GM12865 (cell line): ENCODE measurements at regions not wholly inside any gene's neighbourhood (a gene's known extent, or its start where the extent isn't known, plus 50 kb on each side); places are given as distances from the start of the nearest gene placed in this dataset.
A peak's percentile ranks its signal among the peaks of the same experiment; 100 is the strongest.

ENCODE experiments used
- DNase-seq: peaks from one replicate; pipeline ENCODE4 v3.0.0; 2010; ENCODE audit warnings: low read depth
- H3K4me3 ChIP-seq: 2 replicates; pipeline ENCODE4 v1.5.1; 2011; ENCODE audit warnings: mild to moderate bottlenecking, low read depth, low read length, control low read depth
- CTCF ChIP-seq: IDR thresholded peaks from 2 replicates; pipeline ENCODE4 v1.5.1; 2011; ENCODE audit warnings: low read length, control low read depth, low read depth, inconsistent platforms; ENCODE audit not compliant: insufficient read depth; ENCODE audit errors: missing control alignments

GRCh38 chr6:71529026-71529425 lies 240.4 kb downstream of the OGFRL1 start:
- TF ChIP-seq CTCF, result no peak
- DNase-seq, result no peak
- no peak overlapping the region for H3K4me3 ChIP-seq

DNA sequence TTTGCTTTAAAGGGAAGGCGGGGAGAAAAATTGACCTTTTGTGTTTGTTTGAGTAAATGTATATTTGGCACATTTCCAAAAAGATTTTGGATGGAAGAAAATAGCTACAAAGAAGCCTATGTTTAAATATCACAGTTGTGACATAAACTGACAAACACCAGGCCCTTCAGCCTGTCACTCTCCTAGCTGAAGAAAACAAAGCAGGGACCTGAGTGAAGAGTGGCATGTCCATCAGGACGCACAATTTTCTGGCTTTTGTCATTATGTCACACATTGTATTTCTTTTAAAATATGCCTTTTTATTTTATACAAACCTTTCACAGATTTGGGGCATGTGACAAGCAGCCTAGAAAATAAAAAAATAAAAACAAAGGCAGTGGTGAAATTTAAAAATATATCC lies 241.2 kb downstream of the OGFRL1 start:
- no peak for TF ChIP-seq CTCF
- DNase-seq, result no peak
- no peak overlapping the region for H3K4me3 ChIP-seq

DNA sequence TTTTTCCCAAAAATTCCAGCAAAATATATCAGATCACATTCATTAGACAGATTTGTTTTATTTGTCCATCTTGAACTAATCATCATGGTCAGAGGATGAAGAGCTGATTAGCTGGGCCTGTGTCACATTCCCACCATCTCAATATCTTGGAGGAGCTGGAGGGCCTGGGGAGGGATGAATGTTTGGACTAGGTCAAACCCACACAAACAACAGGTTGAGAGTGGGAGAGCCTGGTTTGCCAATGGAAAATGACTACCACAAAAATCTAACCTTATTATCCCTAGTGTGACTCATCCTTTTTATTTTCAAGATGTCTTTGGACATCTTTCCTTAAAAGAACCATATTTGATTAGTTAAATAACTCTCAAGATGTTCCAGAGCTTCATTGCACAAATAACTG lies 242.4 kb downstream of the OGFRL1 start:
- H3K4me3 ChIP-seq, result no peak overlapping the region
- no peak for TF ChIP-seq CTCF
- no peak for DNase-seq

GRCh38 chr6:71531841-71532240 lies 243.2 kb downstream of the OGFRL1 start:
- no peak for TF ChIP-seq CTCF
- H3K4me3 ChIP-seq, result no peak overlapping the region
- no peak for DNase-seq

DNA sequence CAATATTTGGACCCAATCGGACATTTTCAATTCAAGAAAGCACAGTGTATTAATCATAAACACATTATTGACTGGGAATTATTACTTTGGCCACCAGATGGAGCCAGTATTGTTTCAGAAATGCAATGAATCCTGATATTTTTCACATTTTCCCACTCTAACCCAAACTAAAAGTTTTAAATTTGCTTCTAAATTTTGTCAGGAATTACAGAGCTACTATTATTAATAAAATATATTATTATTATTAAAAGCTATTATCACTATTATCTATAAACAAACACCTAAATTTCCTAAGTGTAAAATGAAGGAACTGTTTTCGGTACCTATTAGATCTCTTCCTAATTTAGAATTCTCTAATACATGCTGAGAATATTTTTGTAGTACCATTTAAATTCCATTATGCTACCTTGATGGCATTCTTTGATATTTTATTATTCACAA lies 245.3 kb downstream of the OGFRL1 start:
- TF ChIP-seq CTCF, result peak; percentile 41
- DNase-seq, result peak; percentile 6

GRCh38 chr6:71534921-71535320 lies 246.3 kb downstream of the OGFRL1 start:
- DNase-seq, result no peak
- TF ChIP-seq CTCF, result no peak

More for the DNA sequence above, 245.3 kb downstream of the OGFRL1 start:
- H3K4me3 ChIP-seq, result no peak overlapping the region

GRCh38 chr6:71537717-71538116 lies 249.1 kb downstream of the OGFRL1 start:
- TF ChIP-seq CTCF, result no peak
- no peak overlapping the region for H3K4me3 ChIP-seq
- DNase-seq, result no peak

More at GRCh38 chr6:71534921-71535320, 246.3 kb downstream of the OGFRL1 start:
- H3K4me3 ChIP-seq, result no peak overlapping the region
